GM12891 (cell line): ENCODE measurements at regions not wholly inside any gene's neighbourhood (a gene's known extent, or its start where the extent isn't known, plus 50 kb on each side); places are given as distances from the start of the nearest gene placed in this dataset.

Experiments used
- DNase-seq: peaks from one replicate; pipeline ENCODE4 v3.0.0; 2011; ENCODE audit warnings: low spot score; ENCODE audit not compliant: insufficient read length
- FAIRE-seq: peaks from 2 replicates; lab custom pipeline; 2011; peaks lifted over from hg19 to GRCh38; lab: Jason Lieb, UNC
- PAX5 ChIP-seq: IDR thresholded peaks from 2 replicates; pipeline ENCODE4 v1.6.1; 2011; ENCODE audit warnings: low read length, moderate library complexity, mild to moderate bottlenecking; ENCODE audit not compliant: insufficient read depth, severe bottlenecking
- POLR2A ChIP-seq: IDR thresholded peaks from 2 replicates; pipeline ENCODE4 v1.6.1; 2011; ENCODE audit warnings: low read depth, low read length, control low read depth
- POLR2AphosphoS5 ChIP-seq: IDR thresholded peaks from 2 replicates; pipeline ENCODE4 v1.6.1; 2011; ENCODE audit warnings: low read depth, low read length, control low read depth
- POU2F2 ChIP-seq: IDR thresholded peaks from 2 replicates; pipeline ENCODE4 v1.6.1; 2011; ENCODE audit warnings: low read depth, mild to moderate bottlenecking, control low read depth, low read length, moderate library complexity
- SPI1 ChIP-seq: IDR thresholded peaks from 2 replicates; pipeline ENCODE4 v1.6.1; 2011; ENCODE audit warnings: low read depth, low read length, control low read depth
- TAF1 ChIP-seq: IDR thresholded peaks from 2 replicates; pipeline ENCODE4 v1.6.1; 2011; ENCODE audit warnings: low read depth, low read length, control low read depth

GRCh38 chr16:50470687-50471086 lies 77.5 kb upstream of the NKD1 start:
- DNase-seq, result no peak
- no peak for FAIRE-seq
- TF ChIP-seq PAX5, result no peak
- TF ChIP-seq POLR2AphosphoS5, result no peak
- TF ChIP-seq POU2F2, result no peak
- TF ChIP-seq SPI1, result no peak
- no peak for TF ChIP-seq POLR2A
- no peak for TF ChIP-seq TAF1

GRCh38 chr16:50469744-50470321 lies 78.4 kb upstream of the NKD1 start:
- DNase-seq, result no peak
- TF ChIP-seq POLR2A (no peak), POLR2AphosphoS5 (no peak), POU2F2 (no peak), PAX5 (no peak), SPI1 (no peak), TAF1 (no peak)
- no peak for FAIRE-seq

- FAIRE-seq (no peak), DNase-seq (no peak)
- TF ChIP-seq TAF1 (no peak), SPI1 (no peak), POU2F2 (no peak)
Measured at GRCh38 chr16:50469121-50469743, 79.0 kb upstream of the NKD1 start.

- DNase-seq, result no peak
- no peak for FAIRE-seq
- TF ChIP-seq POLR2A, result no peak
- TF ChIP-seq PAX5, result no peak
- TF ChIP-seq TAF1, result no peak
- TF ChIP-seq SPI1, result no peak
- TF ChIP-seq POLR2AphosphoS5, result no peak
- no peak for TF ChIP-seq POU2F2
Measured at GRCh38 chr16:50468749-50469078, 79.5 kb upstream of the NKD1 start.

- no peak for FAIRE-seq
- DNase-seq, result no peak
- TF ChIP-seq TAF1 (no peak), SPI1 (no peak), PAX5 (no peak), POU2F2 (no peak), POLR2A (no peak), POLR2AphosphoS5 (no peak)
Measured at GRCh38 chr16:50467943-50468748, 80.0 kb upstream of the NKD1 start.

- no peak for TF ChIP-seq PAX5
- no peak for TF ChIP-seq TAF1
- no peak for TF ChIP-seq POLR2A
- no peak for TF ChIP-seq SPI1
- no peak for TF ChIP-seq POU2F2
- no peak for TF ChIP-seq POLR2AphosphoS5
- no peak for DNase-seq
- FAIRE-seq, result peak; percentile 84
Measured at GRCh38 chr16:50467559-50467942, 80.6 kb upstream of the NKD1 start.

- no peak for FAIRE-seq
- no peak for DNase-seq
Measured at GRCh38 chr16:50466170-50466569, 82.0 kb upstream of the NKD1 start.

GRCh38 chr16:50464325-50465290 lies 83.6 kb upstream of the NKD1 start:
- FAIRE-seq (no peak), DNase-seq (no peak)
- TF ChIP-seq POLR2A (no peak), POLR2AphosphoS5 (no peak), TAF1 (no peak), POU2F2 (no peak), SPI1 (no peak), PAX5 (no peak)

More at GRCh38 chr16:50466170-50466569, 82.0 kb upstream of the NKD1 start:
- TF ChIP-seq PAX5, result no peak
- TF ChIP-seq POLR2AphosphoS5, result no peak
- TF ChIP-seq POLR2A, result no peak
- no peak for TF ChIP-seq POU2F2
- no peak for TF ChIP-seq SPI1
- TF ChIP-seq TAF1, result no peak
